Smooth muscle cell (in vitro differentiated cells): ENCODE measurements at regions not wholly inside any gene's neighbourhood (a gene's known extent, or its start where the extent isn't known, plus 50 kb on each side); places are given as distances from the start of the nearest gene placed in this dataset.

Experiments
- DNase-seq: peaks from one replicate; lab custom pipeline; 2025; ENCODE audit not compliant: unreplicated experiment; lab: John Stamatoyannopoulos, UW
- H2AFZ ChIP-seq: fragments of 200-600 bp; sonication (generic); 2 replicates; pipeline ENCODE4 v1.6.0; 2016; ENCODE audit warnings: antibody characterized with exemption, low read depth, mild to moderate bottlenecking
- H3F3A ChIP-seq: fragments of 200-600 bp; sonication (generic); 2 replicates; pipeline ENCODE4 v1.6.0; 2017; ENCODE audit warnings: antibody characterized with exemption, low read depth
- H3K27ac ChIP-seq: fragments of 200-600 bp; sonication (generic); 2 replicates; pipeline ENCODE4 v1.5.1; 2016; ENCODE audit warnings: low read depth, mild to moderate bottlenecking
- H3K27me3 ChIP-seq: fragments of 200-600 bp; sonication (generic); 2 replicates; pipeline ENCODE4 v1.6.1; 2016; ENCODE audit warnings: low read depth, mild to moderate bottlenecking
- H3K36me3 ChIP-seq: fragments of 200-600 bp; sonication (generic); 2 replicates; pipeline ENCODE4 v1.5.1; 2016; ENCODE audit warnings: low read depth
- H3K4me1 ChIP-seq: fragments of 200-600 bp; sonication (generic); 2 replicates; pipeline ENCODE4 v1.5.1; 2016; ENCODE audit warnings: low read depth
- H3K4me2 ChIP-seq: fragments of 200-600 bp; sonication (generic); 2 replicates; pipeline ENCODE4 v1.6.0; 2016; ENCODE audit warnings: mild to moderate bottlenecking
- H3K4me3 ChIP-seq: fragments of 200-600 bp; sonication (generic); 2 replicates; pipeline ENCODE4 v1.5.1; 2016; ENCODE audit warnings: mild to moderate bottlenecking
- H3K79me2 ChIP-seq: fragments of 200-600 bp; sonication (generic); 2 replicates; pipeline ENCODE4 v1.6.0; 2016; ENCODE audit warnings: low read depth, mild to moderate bottlenecking
- H3K9ac ChIP-seq: fragments of 200-600 bp; sonication (generic); 2 replicates; pipeline ENCODE4 v1.6.0; 2016; ENCODE audit warnings: low read depth
- H3K9me3 ChIP-seq: fragments of 200-600 bp; sonication (generic); replicated peaks from 2 replicates; pipeline ENCODE4 v1.5.1; 2016; ENCODE audit warnings: low read depth
- H4K20me1 ChIP-seq: fragments of 200-600 bp; sonication (generic); 2 replicates; pipeline ENCODE4 v1.6.0; 2016; ENCODE audit warnings: low read depth
- WGBS: methylation state at CpG from one replicate; pipeline ENCODE4 v1.1.7; 2016; ENCODE audit warnings: low lambda C conversion rate; 5-methylcytosine and 5-hydroxymethylcytosine counted together
- TF ChIP-seq, protein P1 (sequence below): fragments of 200-600 bp; sonication (generic); IDR thresholded peaks from 2 replicates; pipeline ENCODE4 v1.5.1; 2017; ENCODE audit warnings: borderline replicate concordance, mild to moderate bottlenecking, antibody characterized with exemption; ENCODE audit not compliant: insufficient read depth, poor library complexity, severe bottlenecking

DNA sequence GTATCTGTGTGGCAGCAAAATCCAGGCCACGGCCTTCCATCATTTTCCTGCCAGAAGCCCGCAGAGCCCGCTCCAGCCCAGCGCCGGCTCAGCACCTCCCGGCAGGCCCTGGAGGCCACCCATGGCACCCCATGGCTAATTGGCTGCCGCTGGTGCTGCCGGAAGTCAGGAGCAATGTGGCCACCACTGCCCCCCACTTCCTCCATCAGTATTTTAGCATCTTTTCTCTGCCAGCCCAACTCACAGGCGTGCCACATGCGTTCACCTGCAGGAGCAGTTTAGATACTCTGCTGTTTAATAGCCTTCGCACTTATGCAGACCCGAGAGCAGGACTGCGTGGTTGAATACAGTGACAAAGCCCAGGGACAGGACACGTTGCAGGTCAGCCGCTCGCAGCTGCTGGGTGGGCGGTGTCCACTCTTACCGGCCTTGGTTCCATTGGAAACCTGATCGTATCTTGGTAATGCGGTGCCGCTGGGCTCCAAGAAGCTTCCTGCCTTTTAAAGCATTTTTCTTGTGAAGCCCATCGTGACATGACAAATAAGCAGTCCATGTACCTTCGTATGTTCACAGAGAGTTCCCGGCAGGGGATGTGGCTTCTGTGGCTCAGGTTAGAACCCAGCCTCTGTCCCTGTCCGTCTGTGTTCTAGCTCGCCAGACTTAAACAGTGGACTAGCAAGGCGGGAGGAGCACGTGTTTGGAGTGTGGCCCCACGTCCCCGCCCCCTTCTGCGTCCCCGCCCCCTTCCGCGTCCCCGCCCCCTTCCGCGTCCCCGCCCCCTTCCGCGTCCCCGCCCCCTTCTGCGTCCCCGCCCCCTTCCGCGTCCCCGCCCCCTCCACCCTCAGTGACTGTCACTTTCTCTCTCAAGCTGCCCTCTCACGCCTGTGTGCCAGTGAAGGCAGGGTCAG lies 162.0 kb upstream of the SOX1 start:
- Histone ChIP-seq H3K4me3 (no peak overlapping the region), H3K9me3 (no peaks in the 10 kb centered on the region), H3F3A (no peaks in the 10 kb centered on the region), H3K79me2 (no peaks in the 10 kb centered on the region), H3K27ac (no peak overlapping the region), H4K20me1 (no peaks in the 10 kb centered on the region), H3K9ac (no peak overlapping the region), H3K4me1 (no peaks in the 10 kb centered on the region), H3K27me3 (peaks cover 2% of the 10 kb centered on the region), H3K36me3 (no peaks in the 10 kb centered on the region), H2AFZ (no peak overlapping the region), H3K4me2 (no peak overlapping the region)
- DNase-seq: no peak
- 89% methylated on average over 28 of the region's 47 CpGs for WGBS
- TF ChIP-seq, protein P1, sequence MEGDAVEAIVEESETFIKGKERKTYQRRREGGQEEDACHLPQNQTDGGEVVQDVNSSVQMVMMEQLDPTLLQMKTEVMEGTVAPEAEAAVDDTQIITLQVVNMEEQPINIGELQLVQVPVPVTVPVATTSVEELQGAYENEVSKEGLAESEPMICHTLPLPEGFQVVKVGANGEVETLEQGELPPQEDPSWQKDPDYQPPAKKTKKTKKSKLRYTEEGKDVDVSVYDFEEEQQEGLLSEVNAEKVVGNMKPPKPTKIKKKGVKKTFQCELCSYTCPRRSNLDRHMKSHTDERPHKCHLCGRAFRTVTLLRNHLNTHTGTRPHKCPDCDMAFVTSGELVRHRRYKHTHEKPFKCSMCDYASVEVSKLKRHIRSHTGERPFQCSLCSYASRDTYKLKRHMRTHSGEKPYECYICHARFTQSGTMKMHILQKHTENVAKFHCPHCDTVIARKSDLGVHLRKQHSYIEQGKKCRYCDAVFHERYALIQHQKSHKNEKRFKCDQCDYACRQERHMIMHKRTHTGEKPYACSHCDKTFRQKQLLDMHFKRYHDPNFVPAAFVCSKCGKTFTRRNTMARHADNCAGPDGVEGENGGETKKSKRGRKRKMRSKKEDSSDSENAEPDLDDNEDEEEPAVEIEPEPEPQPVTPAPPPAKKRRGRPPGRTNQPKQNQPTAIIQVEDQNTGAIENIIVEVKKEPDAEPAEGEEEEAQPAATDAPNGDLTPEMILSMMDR: no peak

DNA sequence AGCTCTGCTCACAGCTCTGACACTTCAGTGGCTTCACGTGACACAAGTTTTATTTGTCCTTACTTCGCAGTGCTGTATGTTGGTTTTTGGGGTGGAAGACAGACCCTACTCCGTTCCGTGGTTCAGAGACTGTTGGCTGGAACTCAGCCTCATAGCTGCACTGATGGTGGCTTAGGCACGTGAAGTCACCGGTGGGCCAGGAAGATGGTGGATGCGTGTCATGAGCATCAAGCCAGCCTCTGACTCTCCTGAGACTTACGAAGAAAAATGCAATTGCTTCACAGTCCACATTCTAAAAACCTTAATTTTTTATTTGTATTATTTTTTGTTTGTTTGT lies 161.4 kb upstream of the SOX1 start:
- no peak for DNase-seq
- H3K9me3 ChIP-seq: no peaks in the 10 kb centered on the region
- H3K4me1 ChIP-seq: no peaks in the 10 kb centered on the region
- 95% methylated on average over 8 of the region's 8 CpGs for WGBS
- H3K36me3 ChIP-seq: no peaks in the 10 kb centered on the region
- TF ChIP-seq, protein P1: no peak
- no peak overlapping the region for H3K27ac ChIP-seq
- H4K20me1 ChIP-seq: no peaks in the 10 kb centered on the region
- H3K4me3 ChIP-seq: no peak overlapping the region
- H2AFZ ChIP-seq: no peak overlapping the region
- no peaks in the 10 kb centered on the region for H3K79me2 ChIP-seq
- peaks cover 2% of the 10 kb centered on the region for H3K27me3 ChIP-seq
- H3F3A ChIP-seq: no peaks in the 10 kb centered on the region
- H3K9ac ChIP-seq: no peak overlapping the region
- H3K4me2 ChIP-seq: no peak overlapping the region

GRCh38 chr13:111906306-111906705 lies 160.6 kb upstream of the SOX1 start:
- no peak for DNase-seq
- H3K4me2 ChIP-seq: no peak overlapping the region
- H3K36me3 ChIP-seq: no peaks in the 10 kb centered on the region
- H3K27me3 ChIP-seq: peaks cover 9% of the 10 kb centered on the region
- no peaks in the 10 kb centered on the region for H4K20me1 ChIP-seq
- H3K9me3 ChIP-seq: no peaks in the 10 kb centered on the region
- TF ChIP-seq, protein P1: no peak
- H2AFZ ChIP-seq: no peak overlapping the region
- H3K9ac ChIP-seq: no peak overlapping the region
- no peak overlapping the region for H3K4me3 ChIP-seq
- WGBS: 97% methylated on average over 8 of the region's 8 CpGs
- no peaks in the 10 kb centered on the region for H3K4me1 ChIP-seq
- H3F3A ChIP-seq: no peaks in the 10 kb centered on the region
- H3K27ac ChIP-seq: no peak overlapping the region
- no peaks in the 10 kb centered on the region for H3K79me2 ChIP-seq

DNA sequence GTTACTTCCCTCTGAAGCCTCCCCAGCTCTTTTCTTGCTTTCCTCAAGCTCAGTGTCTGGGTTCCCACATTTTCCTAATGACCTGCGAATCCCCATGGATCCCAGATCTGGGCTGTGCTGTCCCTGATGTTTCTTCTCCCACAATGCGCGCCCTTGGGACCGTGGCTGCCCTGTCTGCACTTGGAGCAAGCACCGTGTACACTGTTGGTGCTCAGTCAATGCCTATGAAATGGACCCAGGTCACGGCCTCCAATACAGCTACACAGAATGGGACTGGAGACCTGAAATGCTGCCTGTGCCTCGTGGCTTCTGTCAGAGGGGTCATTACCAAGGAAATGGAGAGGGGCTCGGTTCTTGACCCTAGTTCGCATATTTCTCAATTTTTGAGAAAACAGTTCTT lies 160.1 kb upstream of the SOX1 start:
- H4K20me1 ChIP-seq: no peaks in the 10 kb centered on the region
- H2AFZ ChIP-seq: no peak overlapping the region
- no peaks in the 10 kb centered on the region for H3K79me2 ChIP-seq
- no peak overlapping the region for H3K27ac ChIP-seq
- H3K4me3 ChIP-seq: no peak overlapping the region
- whole genome bisulfite sequencing: 89% methylated on average over 9 of the region's 9 CpGs
- no peak overlapping the region for H3K4me2 ChIP-seq
- no peaks in the 10 kb centered on the region for H3K9me3 ChIP-seq
- no peaks in the 10 kb centered on the region for H3K36me3 ChIP-seq
- TF ChIP-seq, protein P1: no peak
- no peak for DNase-seq
- peaks cover 13% of the 10 kb centered on the region for H3K27me3 ChIP-seq
- H3F3A ChIP-seq: no peaks in the 10 kb centered on the region
- H3K9ac ChIP-seq: no peak overlapping the region
- no peaks in the 10 kb centered on the region for H3K4me1 ChIP-seq
